ENCODE measurements at regions not wholly inside any gene's neighbourhood (a gene's known extent, or its start where the extent isn't known, plus 50 kb on each side); places are given as distances from the start of the nearest gene placed in this dataset.

DNA sequence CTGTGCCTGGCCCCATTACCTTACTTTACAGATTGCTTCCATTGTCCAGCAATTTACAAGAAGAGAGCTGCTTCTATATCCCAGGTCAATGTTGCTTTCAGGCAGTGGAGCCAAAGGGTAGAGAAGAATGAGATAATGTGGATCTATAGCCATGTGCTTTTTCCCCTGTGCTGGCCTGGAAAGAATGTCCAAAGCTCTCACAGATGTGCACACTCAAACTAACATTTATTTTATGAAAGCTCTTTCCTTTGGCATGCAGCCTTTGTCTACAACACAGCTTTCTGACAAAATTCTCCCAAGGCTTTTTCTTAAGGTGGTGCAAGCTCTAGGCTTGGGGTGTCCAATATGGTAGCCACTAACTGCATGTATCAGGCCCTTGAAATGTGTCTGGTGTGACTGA is 217.3 kb downstream of the LRRC70 start:
- Histone ChIP-seq H3K9ac (no peak overlapping the region), H4K20me1 (ENCODE audit: insufficient read depth) (no peaks in the 10 kb centered on the region), H3K4me2 (no peak overlapping the region), H3K4me3 (IDR thresholded peaks at IDR 0.05; ENCODE audit: insufficient read depth, low read depth, low read length) (no peak overlapping the region), H3K27ac (no peak overlapping the region), H2AFZ (ENCODE audit: low read depth) (no peak overlapping the region), H3K36me3 (ENCODE audit: insufficient read depth) (no peaks in the 10 kb centered on the region), H3K4me1 (ENCODE audit: low read depth, poor library complexity, severe bottlenecking) (no peaks in the 10 kb centered on the region), H3K27me3 (ENCODE audit: insufficient read depth, low read depth) (no peaks in the 10 kb centered on the region), H3K79me2 (ENCODE audit: insufficient read depth, low read depth) (no peaks in the 10 kb centered on the region)
- TF ChIP-seq, protein P1, sequence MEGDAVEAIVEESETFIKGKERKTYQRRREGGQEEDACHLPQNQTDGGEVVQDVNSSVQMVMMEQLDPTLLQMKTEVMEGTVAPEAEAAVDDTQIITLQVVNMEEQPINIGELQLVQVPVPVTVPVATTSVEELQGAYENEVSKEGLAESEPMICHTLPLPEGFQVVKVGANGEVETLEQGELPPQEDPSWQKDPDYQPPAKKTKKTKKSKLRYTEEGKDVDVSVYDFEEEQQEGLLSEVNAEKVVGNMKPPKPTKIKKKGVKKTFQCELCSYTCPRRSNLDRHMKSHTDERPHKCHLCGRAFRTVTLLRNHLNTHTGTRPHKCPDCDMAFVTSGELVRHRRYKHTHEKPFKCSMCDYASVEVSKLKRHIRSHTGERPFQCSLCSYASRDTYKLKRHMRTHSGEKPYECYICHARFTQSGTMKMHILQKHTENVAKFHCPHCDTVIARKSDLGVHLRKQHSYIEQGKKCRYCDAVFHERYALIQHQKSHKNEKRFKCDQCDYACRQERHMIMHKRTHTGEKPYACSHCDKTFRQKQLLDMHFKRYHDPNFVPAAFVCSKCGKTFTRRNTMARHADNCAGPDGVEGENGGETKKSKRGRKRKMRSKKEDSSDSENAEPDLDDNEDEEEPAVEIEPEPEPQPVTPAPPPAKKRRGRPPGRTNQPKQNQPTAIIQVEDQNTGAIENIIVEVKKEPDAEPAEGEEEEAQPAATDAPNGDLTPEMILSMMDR (conservative IDR thresholded peaks at IDR 0.05; ENCODE audit: low read depth, low read length): no peak

DNA sequence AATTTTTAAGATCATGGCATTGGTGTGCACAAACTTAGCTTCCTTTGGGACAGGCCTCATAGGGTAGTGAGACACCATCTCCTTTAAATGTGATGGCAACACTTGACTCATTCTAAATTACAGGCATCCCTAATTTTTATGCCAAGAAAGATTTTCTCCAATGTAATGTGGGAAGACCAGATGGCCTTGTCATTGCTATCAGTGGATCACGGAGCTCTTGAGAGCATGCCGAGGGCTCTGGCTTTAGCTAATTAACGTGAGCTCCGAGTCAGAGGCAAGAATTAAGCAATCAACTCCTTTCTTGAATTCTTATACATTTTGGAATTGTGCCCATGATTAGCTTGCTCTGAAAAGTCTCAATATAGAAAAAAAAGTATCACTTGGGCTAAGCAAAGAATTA is 215.8 kb downstream of the LRRC70 start:
- H3K9ac ChIP-seq: no peak overlapping the region
- no peak overlapping the region for H3K27ac ChIP-seq
- H3K36me3 ChIP-seq (ENCODE audit: insufficient read depth): no peaks in the 10 kb centered on the region
- no peak overlapping the region for H3K4me2 ChIP-seq
- H4K20me1 ChIP-seq (ENCODE audit: insufficient read depth): no peaks in the 10 kb centered on the region
- TF ChIP-seq, protein P1 (conservative IDR thresholded peaks at IDR 0.05; ENCODE audit: low read depth, low read length): no peak
- no peaks in the 10 kb centered on the region for H3K27me3 ChIP-seq (ENCODE audit: insufficient read depth, low read depth)
- no peaks in the 10 kb centered on the region for H3K79me2 ChIP-seq (ENCODE audit: insufficient read depth, low read depth)
- no peak overlapping the region for H3K4me3 ChIP-seq (IDR thresholded peaks at IDR 0.05; ENCODE audit: insufficient read depth, low read depth, low read length)
- H3K4me1 ChIP-seq (ENCODE audit: low read depth, poor library complexity, severe bottlenecking): no peaks in the 10 kb centered on the region
- H2AFZ ChIP-seq (ENCODE audit: low read depth): no peak overlapping the region

DNA sequence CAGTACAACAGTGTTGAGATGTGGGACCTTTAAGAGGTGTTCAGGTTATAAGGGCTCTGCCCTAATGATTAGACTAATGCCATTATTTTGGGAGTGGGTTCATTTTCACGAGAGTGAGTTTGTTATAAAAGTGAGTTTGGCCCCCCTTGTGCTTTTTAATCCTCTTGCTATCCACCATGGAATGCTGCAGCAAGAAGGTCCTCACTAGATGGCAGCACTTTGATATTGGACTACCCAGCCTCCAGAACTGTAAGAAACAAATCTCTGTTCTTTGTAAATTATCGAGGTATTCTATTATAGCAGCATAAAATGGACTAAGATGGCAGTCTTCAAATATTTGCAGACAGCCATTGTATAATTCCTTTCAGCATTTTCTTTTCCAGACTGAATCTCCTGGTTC is 212.4 kb downstream of the LRRC70 start:
- Histone ChIP-seq H3K36me3 (ENCODE audit: insufficient read depth) (no peaks in the 10 kb centered on the region), H3K27ac (no peak overlapping the region), H3K4me3 (IDR thresholded peaks at IDR 0.05; ENCODE audit: insufficient read depth, low read depth, low read length) (no peak overlapping the region), H3K4me1 (ENCODE audit: low read depth, poor library complexity, severe bottlenecking) (no peaks in the 10 kb centered on the region), H3K27me3 (ENCODE audit: insufficient read depth, low read depth) (no peaks in the 10 kb centered on the region), H3K79me2 (ENCODE audit: insufficient read depth, low read depth) (no peaks in the 10 kb centered on the region), H2AFZ (ENCODE audit: low read depth) (no peak overlapping the region), H4K20me1 (ENCODE audit: insufficient read depth) (no peaks in the 10 kb centered on the region), H3K4me2 (no peak overlapping the region), H3K9ac (no peak overlapping the region)
- TF ChIP-seq, protein P1 (conservative IDR thresholded peaks at IDR 0.05; ENCODE audit: low read depth, low read length): peak; percentile 41

DNA sequence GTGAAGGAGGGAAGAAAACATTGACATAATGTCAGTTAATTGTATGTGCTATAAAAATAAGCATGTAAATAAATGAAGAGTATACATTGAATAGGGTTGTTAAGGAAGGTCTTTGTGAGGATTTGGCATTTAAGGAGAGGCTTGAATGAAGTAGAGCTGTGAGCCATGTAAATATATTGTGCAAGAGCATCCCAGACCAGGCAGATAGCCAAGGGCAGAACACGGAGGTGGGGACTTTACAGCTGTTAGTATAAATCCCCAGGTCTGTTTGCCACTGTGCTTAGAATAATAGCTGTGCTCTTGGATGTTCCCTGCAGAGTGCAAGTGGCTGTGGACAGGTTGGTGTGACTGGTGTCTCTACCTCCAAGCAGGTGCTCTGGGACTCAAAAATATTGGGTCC is 211.7 kb downstream of the LRRC70 start:
- Histone ChIP-seq H3K4me1 (ENCODE audit: low read depth, poor library complexity, severe bottlenecking) (no peaks in the 10 kb centered on the region), H3K36me3 (ENCODE audit: insufficient read depth) (no peaks in the 10 kb centered on the region)

More for the DNA sequence above, 211.7 kb downstream of the LRRC70 start:
- Histone ChIP-seq H3K27ac (no peak overlapping the region), H2AFZ (ENCODE audit: low read depth) (no peak overlapping the region), H3K4me2 (no peak overlapping the region), H3K9ac (no peak overlapping the region), H4K20me1 (ENCODE audit: insufficient read depth) (no peaks in the 10 kb centered on the region), H3K79me2 (ENCODE audit: insufficient read depth, low read depth) (no peaks in the 10 kb centered on the region), H3K4me3 (IDR thresholded peaks at IDR 0.05; ENCODE audit: insufficient read depth, low read depth, low read length) (no peak overlapping the region), H3K27me3 (ENCODE audit: insufficient read depth, low read depth) (no peaks in the 10 kb centered on the region)
- TF ChIP-seq, protein P1 (conservative IDR thresholded peaks at IDR 0.05; ENCODE audit: low read depth, low read length): no peak
